Caki2 (cell line): ENCODE measurements at regions not wholly inside any gene's neighbourhood (a gene's known extent, or its start where the extent isn't known, plus 50 kb on each side); places are given as distances from the start of the nearest gene placed in this dataset.

Source experiments
- DNase-seq: peaks from one replicate; pipeline ENCODE4 v3.0.0-alpha.2; 2015; ENCODE audit warnings: low read depth
- in situ Hi-C: cut with HindIII; loops from 2 replicates; pipeline ENCODE4 v1.10.0; 2016; ENCODE audit warnings: low sequenced_read_pairs, low pct_unique_long_range_greater_than_20kb, mixed read lengths

GRCh38 chr6:40753675-40754448, 166.7 kb upstream of the LRFN2 start:
- no peak for DNase-seq
- in situ Hi-C loops, result no loop called here

DNA sequence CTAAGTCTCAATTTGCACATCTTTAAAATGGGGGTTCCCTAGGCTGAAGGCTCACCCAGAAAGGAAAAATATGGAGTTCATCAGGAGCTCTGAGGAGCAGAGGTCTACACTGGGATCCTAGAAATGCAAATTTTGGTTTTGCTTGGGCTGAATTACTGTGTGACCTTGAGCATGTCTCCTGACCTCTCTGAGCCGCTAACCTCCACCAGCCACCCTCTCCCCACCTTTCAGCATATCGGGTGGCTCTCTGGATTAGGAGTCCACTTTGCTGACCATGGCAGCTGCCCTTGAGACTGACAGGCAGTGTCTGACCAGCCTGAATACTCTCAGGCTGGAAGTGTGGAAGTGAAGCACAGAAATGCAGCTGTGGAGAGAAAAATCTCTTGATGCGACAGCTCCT, 165.9 kb upstream of the LRFN2 start:
- in situ Hi-C loops, result no loop called here

DNA sequence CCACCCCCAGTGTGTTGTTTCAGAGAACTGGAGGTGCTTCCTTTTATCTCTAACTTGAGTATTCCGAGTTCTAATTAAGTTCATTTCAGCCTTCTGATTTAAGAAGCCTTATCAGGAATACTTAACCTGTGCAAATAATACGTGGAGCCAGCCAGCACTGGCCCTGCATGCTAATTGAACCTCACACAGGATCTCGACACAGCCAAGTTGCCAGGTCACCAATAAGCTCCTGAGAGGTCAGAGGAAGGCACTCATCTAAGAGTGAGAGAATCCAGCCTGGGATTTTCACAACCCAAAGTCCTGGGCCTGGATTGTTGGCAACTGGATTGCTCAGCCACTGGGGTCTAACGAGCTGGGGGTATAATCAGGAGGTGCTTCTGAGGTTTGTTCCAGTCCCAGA, 157.7 kb upstream of the LRFN2 start:
- in situ Hi-C loops, result no loop called here

More for the DNA sequence above, 165.9 kb upstream of the LRFN2 start:
- no peak for DNase-seq

DNA sequence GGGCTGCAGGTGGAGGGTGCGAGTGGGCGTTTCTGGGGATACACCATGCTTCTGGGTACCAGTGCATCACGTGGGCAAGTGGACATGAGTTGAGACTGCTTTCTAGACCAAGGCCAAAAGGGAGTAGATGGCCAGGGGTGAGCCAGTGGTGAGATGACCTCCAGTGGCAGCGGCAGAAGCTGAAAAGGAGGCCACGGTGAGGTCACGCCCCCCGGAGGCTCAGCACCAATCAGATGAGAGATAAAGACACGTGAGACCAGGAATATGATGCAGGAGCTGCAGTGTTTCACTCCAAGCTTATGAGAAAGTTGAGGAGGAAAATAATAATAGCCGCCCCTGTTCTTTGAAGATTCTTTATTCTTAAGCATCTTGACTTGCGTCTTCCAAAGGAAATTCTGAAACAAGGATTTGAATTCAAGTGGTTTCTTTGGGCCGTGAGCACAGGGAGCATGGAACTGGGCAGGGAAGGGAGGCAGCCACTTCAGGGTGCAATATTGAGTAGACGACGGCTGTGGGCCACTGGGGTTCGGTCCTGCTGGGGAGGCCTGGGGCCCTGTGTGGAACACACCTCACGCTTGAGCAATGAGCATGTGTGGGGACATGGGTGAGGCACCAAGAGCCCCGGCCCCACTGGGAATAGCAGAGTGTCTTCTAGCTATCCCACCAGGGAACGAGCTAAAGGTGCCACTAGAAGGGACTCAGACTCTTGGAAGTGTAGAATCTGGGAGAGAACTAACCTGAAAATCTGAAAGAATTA, 156.7 kb upstream of the LRFN2 start:
- in situ Hi-C loops, result no loop called here
- no peak for DNase-seq

More for the DNA sequence above, 157.7 kb upstream of the LRFN2 start:
- no peak for DNase-seq

- in situ Hi-C loops, result no loop called here
Measured at GRCh38 chr6:40743226-40743625, 156.1 kb upstream of the LRFN2 start.

GRCh38 chr6:40740518-40740917, 153.4 kb upstream of the LRFN2 start:
- in situ Hi-C loops, result no loop called here
- no peak for DNase-seq

More at GRCh38 chr6:40743226-40743625, 156.1 kb upstream of the LRFN2 start:
- DNase-seq, result no peak

DNA sequence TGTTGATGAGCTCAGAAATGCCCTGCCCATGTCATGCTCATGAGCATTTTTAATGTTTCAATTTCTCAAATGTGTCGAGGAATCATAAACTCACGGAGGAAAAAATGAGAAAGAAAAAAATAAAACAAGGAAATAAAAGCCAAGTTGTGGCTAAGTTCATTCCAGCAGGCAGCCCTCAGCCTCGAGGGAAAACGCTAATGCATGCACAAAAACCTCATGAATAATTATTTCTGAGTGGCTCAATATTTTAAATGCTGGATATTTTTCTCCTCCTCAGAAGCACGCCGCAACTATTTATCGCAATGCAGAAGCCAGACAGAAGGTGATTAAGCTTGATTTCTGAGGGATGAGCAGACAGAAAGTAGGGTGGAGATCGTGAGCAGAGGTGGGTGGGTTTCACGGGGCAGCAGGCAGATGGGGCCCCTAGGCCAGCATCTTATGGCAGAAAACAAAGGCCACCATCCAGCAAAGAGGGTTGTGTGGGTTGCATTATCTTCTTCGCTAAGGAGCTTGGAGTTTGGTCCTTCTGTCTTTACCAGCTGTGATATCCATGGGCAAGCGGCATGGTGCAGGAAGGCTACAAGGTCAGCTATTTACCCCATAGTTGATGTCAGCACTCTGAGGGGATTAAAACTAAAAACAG, 151.5 kb upstream of the LRFN2 start:
- in situ Hi-C loops, result no loop called here
- no peak for DNase-seq

- DNase-seq, result no peak
- in situ Hi-C loops, result no loop called here
Measured at GRCh38 chr6:40735521-40735920, 148.4 kb upstream of the LRFN2 start.

- no peak for DNase-seq
- in situ Hi-C loops, result no loop called here
Measured at GRCh38 chr6:40735121-40735520, 148.0 kb upstream of the LRFN2 start.

DNA sequence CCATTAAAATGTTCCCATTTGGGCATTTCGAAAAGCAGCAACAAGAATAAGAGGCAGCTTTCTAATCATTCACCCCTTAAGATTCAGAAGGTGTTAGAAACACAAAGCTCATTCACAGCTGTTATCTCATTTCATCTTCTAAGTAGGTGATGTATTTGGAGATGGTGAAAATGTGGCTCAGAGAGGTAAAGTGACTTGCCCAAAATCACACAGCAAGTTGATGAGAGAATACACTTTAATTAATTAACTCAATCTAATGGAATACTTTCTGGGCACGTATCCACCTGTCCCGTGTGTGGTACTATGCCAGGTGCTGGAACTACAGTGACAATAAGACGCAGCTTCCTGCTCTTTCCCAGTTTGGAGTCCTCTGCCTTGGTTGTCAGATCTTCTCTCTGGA, 147.4 kb upstream of the LRFN2 start:
- in situ Hi-C loops, result no loop called here
- no peak for DNase-seq

DNA sequence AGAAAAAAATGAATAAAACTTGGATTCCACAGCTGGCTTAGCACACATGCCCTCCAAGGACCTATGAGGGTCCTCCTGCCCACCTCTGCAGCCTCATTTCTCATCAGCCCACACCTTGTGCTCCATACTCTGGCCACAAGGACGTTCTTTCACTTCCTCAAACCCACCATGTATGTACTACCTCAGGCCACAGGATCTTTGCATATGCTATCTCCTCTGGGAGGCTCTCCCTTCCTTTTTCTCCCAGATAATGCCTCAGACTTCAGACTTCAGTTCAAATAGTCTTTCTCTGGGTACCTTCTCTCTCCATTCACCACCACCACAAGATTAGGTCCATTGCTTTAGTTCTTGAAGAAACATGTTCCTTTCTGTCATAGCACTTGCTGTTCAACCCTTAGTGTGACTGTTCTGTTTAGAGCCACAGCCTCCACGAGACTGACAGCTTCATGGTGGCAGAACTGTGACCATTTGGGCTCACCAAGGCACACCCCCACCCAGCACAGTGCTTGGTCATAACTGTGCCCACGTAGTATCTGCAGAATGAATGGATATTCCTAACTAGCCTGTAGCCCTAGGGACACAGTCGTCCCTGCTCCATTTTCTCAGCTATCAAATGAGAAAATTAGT, 146.7 kb upstream of the LRFN2 start:
- in situ Hi-C loops, result no loop called here
- no peak for DNase-seq

GRCh38 chr6:40733290-40733689, 146.1 kb upstream of the LRFN2 start:
- no peak for DNase-seq
- in situ Hi-C loops, result no loop called here

- in situ Hi-C loops, result no loop called here
Measured at GRCh38 chr6:40732878-40733277, 145.7 kb upstream of the LRFN2 start.

GRCh38 chr6:40728643-40729042, 141.5 kb upstream of the LRFN2 start:
- DNase-seq, result no peak
- in situ Hi-C loops, result no loop called here

More at GRCh38 chr6:40732878-40733277, 145.7 kb upstream of the LRFN2 start:
- DNase-seq, result no peak

- in situ Hi-C loops, result no loop called here
- no peak for DNase-seq
Measured at GRCh38 chr6:40727271-40727670, 140.1 kb upstream of the LRFN2 start.

- in situ Hi-C loops, result no loop called here
- no peak for DNase-seq
Measured at GRCh38 chr6:40726853-40727252, 139.7 kb upstream of the LRFN2 start.

- DNase-seq, result no peak
Measured at GRCh38 chr6:40725390-40725789, 138.2 kb upstream of the LRFN2 start.

DNA sequence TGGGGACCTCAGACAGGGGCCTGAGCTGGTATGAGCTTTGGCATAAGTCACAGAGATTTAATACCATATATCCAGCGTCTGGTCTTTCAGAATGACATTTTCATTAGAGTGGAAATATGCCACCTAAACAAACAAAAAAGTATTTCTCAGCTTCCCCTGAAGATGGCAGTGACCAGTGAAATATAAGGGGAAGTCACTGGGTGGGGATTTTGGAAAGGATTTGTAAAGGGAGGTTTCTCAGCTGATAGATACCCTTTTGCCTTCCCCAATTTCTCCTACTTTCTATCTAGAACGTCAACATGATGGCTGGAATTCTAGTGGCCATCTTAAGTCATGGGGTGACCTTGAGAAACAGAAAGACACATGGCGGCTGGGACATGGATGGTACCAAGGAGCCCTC, 137.7 kb upstream of the LRFN2 start:
- DNase-seq, result no peak
- in situ Hi-C loops, result no loop called here

More at GRCh38 chr6:40725390-40725789, 138.2 kb upstream of the LRFN2 start:
- in situ Hi-C loops, result no loop called here

- DNase-seq, result no peak
- in situ Hi-C loops, result no loop called here
Measured at GRCh38 chr6:40723967-40724366, 136.8 kb upstream of the LRFN2 start.
